ENCODE measurements at regions not wholly inside any gene's neighbourhood (a gene's known extent, or its start where the extent isn't known, plus 50 kb on each side); places are given as distances from the start of the nearest gene placed in this dataset.
"Not testable (repeated sequence)": the region's sequence is repeated elsewhere in the genome, so short reads cannot be mapped to it uniquely, and the experiment has no call there.

GRCh38 chr9:84054341-84055010 is 73.9 kb downstream of the RMI1 start:
- DNase-seq, result no peak

- no peak for DNase-seq
Measured at GRCh38 chr9:84057662-84058061, 77.1 kb downstream of the RMI1 start.

- DNase-seq, result no peak
Measured at GRCh38 chr9:84059936-84060335, 79.3 kb downstream of the RMI1 start.

- no peak for DNase-seq
Measured at GRCh38 chr9:84061613-84062193, 81.1 kb downstream of the RMI1 start.

GRCh38 chr9:84062538-84062937 is 81.9 kb downstream of the RMI1 start:
- DNase-seq, result no peak

- no peak for DNase-seq
Measured at GRCh38 chr9:84067821-84068220, 87.2 kb downstream of the RMI1 start.

GRCh38 chr9:84068872-84069271 is 88.3 kb downstream of the RMI1 start:
- DNase-seq, result no peak

- DNase-seq, result no peak
Measured at GRCh38 chr9:84070590-84070989, 90.0 kb downstream of the RMI1 start.

- no peak for DNase-seq
Measured at GRCh38 chr9:84072621-84073180, 92.1 kb downstream of the RMI1 start.

GRCh38 chr9:84075004-84075403 is 94.4 kb downstream of the RMI1 start:
- DNase-seq, result no peak

- no peak for DNase-seq
Measured at GRCh38 chr9:84076384-84076783, 95.8 kb downstream of the RMI1 start.

GRCh38 chr9:84077816-84078215 is 97.2 kb downstream of the RMI1 start:
- DNase-seq, result not testable (repeated sequence)

- DNase-seq, result no peak
Measured at GRCh38 chr9:84079994-84080393, 99.4 kb downstream of the RMI1 start.

- no peak for DNase-seq
Measured at GRCh38 chr9:84101964-84102632, 121.5 kb downstream of the RMI1 start.

GRCh38 chr9:84103651-84104377 is 123.2 kb downstream of the RMI1 start:
- DNase-seq, result no peak

- DNase-seq, result no peak
Measured at GRCh38 chr9:84107081-84107480, 126.5 kb downstream of the RMI1 start.

- DNase-seq, result no peak
Measured at GRCh38 chr9:84107995-84108394, 127.4 kb downstream of the RMI1 start.

GRCh38 chr9:84111726-84112125 is 131.1 kb downstream of the RMI1 start:
- DNase-seq, result no peak

GRCh38 chr9:84121991-84122523 is 141.5 kb downstream of the RMI1 start:
- no peak for DNase-seq

GRCh38 chr9:84122572-84122971 is 142.0 kb downstream of the RMI1 start:
- DNase-seq, result no peak

GRCh38 chr9:84123648-84124406 is 143.2 kb downstream of the RMI1 start:
- DNase-seq, result no peak

- DNase-seq, result no peak
Measured at GRCh38 chr9:84125046-84125445, 144.4 kb downstream of the RMI1 start.

All from activated gamma-delta T cell treated with Interleukin-2 at 50 U/mL for 16 hours (primary cell).